Stimulated activated CD8-positive, alpha-beta memory T cell treated with anti-CD3 and anti-CD28 coated beads, Interleukin-7, amount 100 ng/mL, for 24 hours (primary cell): ENCODE measurements at regions not wholly inside any gene's neighbourhood (a gene's known extent, or its start where the extent isn't known, plus 50 kb on each side); places are given as distances from the start of the nearest gene placed in this dataset.

Experiments
- DNase-seq: peaks from one replicate; pipeline ENCODE4 v3.0.0-alpha.2; 2020; ENCODE audit warnings: low read depth

GRCh38 chr2:57510704-57511103 lies 535.9 kb upstream of the VRK2 start:
- DNase-seq: no peak

GRCh38 chr2:57515366-57515765 lies 531.2 kb upstream of the VRK2 start:
- no peak for DNase-seq

- DNase-seq: no peak
Measured at GRCh38 chr2:57516698-57517340, 529.8 kb upstream of the VRK2 start.

GRCh38 chr2:57523304-57523703 lies 523.3 kb upstream of the VRK2 start:
- DNase-seq: no peak

GRCh38 chr2:57527685-57528084 lies 518.9 kb upstream of the VRK2 start:
- DNase-seq: no peak

- DNase-seq: no peak
Measured at GRCh38 chr2:57528499-57528898, 518.1 kb upstream of the VRK2 start.

- no peak for DNase-seq
Measured at GRCh38 chr2:57534358-57534757, 512.2 kb upstream of the VRK2 start.

- no peak for DNase-seq
Measured at GRCh38 chr2:57536535-57537231, 509.9 kb upstream of the VRK2 start.

- no peak for DNase-seq
Measured at GRCh38 chr2:57539761-57540160, 506.8 kb upstream of the VRK2 start.

- DNase-seq: no peak
Measured at GRCh38 chr2:57542081-57542480, 504.5 kb upstream of the VRK2 start.

GRCh38 chr2:57543211-57543610 lies 503.4 kb upstream of the VRK2 start:
- no peak for DNase-seq

GRCh38 chr2:57544624-57545023 lies 502.0 kb upstream of the VRK2 start:
- no peak for DNase-seq

GRCh38 chr2:57546478-57546877 lies 500.1 kb upstream of the VRK2 start:
- DNase-seq: no peak

GRCh38 chr2:57549642-57550102 lies 496.9 kb upstream of the VRK2 start:
- DNase-seq: no peak

GRCh38 chr2:57550912-57551311 lies 495.7 kb upstream of the VRK2 start:
- no peak for DNase-seq

GRCh38 chr2:57552885-57553284 lies 493.7 kb upstream of the VRK2 start:
- no peak for DNase-seq

GRCh38 chr2:57554348-57554747 lies 492.3 kb upstream of the VRK2 start:
- DNase-seq: no peak

GRCh38 chr2:57558312-57558711 lies 488.3 kb upstream of the VRK2 start:
- no peak for DNase-seq

GRCh38 chr2:57562495-57562894 lies 484.1 kb upstream of the VRK2 start:
- DNase-seq: no peak

- no peak for DNase-seq
Measured at GRCh38 chr2:57563015-57563414, 483.6 kb upstream of the VRK2 start.

GRCh38 chr2:57567245-57567644 lies 479.4 kb upstream of the VRK2 start:
- DNase-seq: no peak

- no peak for DNase-seq
Measured at GRCh38 chr2:57569396-57569795, 477.2 kb upstream of the VRK2 start.

- no peak for DNase-seq
Measured at GRCh38 chr2:57570961-57571360, 475.6 kb upstream of the VRK2 start.

GRCh38 chr2:57575700-57576268 lies 470.8 kb upstream of the VRK2 start:
- no peak for DNase-seq
